ENCODE measurements at regions not wholly inside any gene's neighbourhood (a gene's known extent, or its start where the extent isn't known, plus 50 kb on each side); places are given as distances from the start of the nearest gene placed in this dataset.

- TF ChIP-seq RARG (CRISPR knock-in tag; IDR thresholded peaks at IDR 0.05; ENCODE audit: low read depth) (no peak), ZNF646 (CRISPR knock-in tag; IDR thresholded peaks at IDR 0.05) (peak; percentile 57; the same call in 1 of the 2 replicates), ZNF724P (CRISPR knock-in tag; IDR thresholded peaks at IDR 0.05; ENCODE audit: borderline replicate concordance) (no peak), ZNF850 (CRISPR knock-in tag; conservative IDR thresholded peaks at IDR 0.05) (no peak), MBD4 (IDR thresholded peaks at IDR 0.05; ENCODE audit: borderline replicate concordance, low read length) (no peak), HOXD1 (CRISPR knock-in tag; IDR thresholded peaks at IDR 0.05) (no peak), SOX13 (IDR thresholded peaks at IDR 0.05) (no peak), SOX13 (CRISPR knock-in tag; conservative IDR thresholded peaks at IDR 0.05 in 1 of 2, IDR thresholded peaks at IDR 0.05 in 1 of 2) (peak in 1 of 2 experiments; percentile 53; a peak in 2 of 4 replicates), ATF6 (CRISPR knock-in tag; conservative IDR thresholded peaks at IDR 0.05) (no peak), TFDP1 (CRISPR knock-in tag; IDR thresholded peaks at IDR 0.05; ENCODE audit: borderline replicate concordance) (0 out of 2 replicates have a peak, but pooled peaks have one; percentile 34), ZNF576 (CRISPR knock-in tag; IDR thresholded peaks at IDR 0.05) (no peak), SOX6 (IDR thresholded peaks at IDR 0.05) (no peak), SOX6 (CRISPR knock-in tag; IDR thresholded peaks at IDR 0.05) (peak; percentile 77), ZNF616 (CRISPR knock-in tag; IDR thresholded peaks at IDR 0.05; ENCODE audit: low read depth) (no peak), ZNF720 (CRISPR knock-in tag; IDR thresholded peaks at IDR 0.05) (no peak), POGK (CRISPR knock-in tag; conservative IDR thresholded peaks at IDR 0.05) (no peak), ETV5 (CRISPR knock-in tag; IDR thresholded peaks at IDR 0.05; ENCODE audit: borderline replicate concordance) (peak; percentile 78; the same call in 1 of the 2 replicates), ZNF230 (CRISPR knock-in tag; IDR thresholded peaks at IDR 0.05) (no peak), JUND (CRISPR knock-in tag; IDR thresholded peaks at IDR 0.05) (no peak)
These were observed 165.6 kb downstream of the PLPP3 start (continued) for GRCh38 chr1:56413671-56414199.
